ENCODE measurements at regions not wholly inside any gene's neighbourhood (a gene's known extent, or its start where the extent isn't known, plus 50 kb on each side); places are given as distances from the start of the nearest gene placed in this dataset.
A peak's percentile ranks its signal among the peaks of the same experiment; 100 is the strongest.

GRCh38 chr2:156864753-156865152, 392.8 kb upstream of the GALNT5 start:
- no peak for DNase-seq

DNA sequence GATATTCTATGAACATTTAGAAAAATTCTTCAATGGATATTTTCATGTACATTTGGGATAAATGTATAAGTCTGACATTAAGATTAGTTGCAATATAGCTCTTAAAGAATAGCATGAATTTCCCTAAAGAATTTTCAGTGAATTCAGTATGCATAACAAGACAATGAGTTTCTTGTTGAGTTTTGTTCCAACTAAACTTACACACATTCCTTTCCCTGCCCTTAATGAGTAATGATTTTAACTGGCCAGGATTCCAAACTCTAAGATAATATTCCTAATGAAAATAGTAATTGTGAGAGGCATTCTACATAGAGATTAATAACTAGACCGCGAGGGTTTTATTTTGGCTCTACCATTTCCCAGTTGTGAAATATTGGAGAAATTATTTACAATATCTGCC, 390.3 kb upstream of the GALNT5 start:
- no peak for DNase-seq

DNA sequence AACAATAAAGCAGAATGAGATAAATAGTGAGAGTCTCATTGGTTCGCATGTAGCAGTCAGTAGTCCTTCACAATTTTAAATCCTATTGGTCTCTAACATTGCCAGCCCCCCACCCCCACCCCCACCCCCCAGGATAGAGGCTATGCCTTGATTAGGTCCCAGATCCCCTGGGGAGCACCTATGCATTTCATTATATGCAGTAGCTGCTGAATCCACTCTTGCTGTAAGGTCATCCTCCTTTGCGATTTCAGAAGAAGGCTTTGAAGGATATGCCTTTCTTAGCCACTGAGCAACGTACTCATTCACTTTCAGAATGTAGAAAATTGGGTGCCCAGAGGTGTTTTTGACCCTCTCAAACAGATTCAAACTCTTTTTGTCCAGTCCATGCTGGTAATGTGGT, 382.8 kb upstream of the GALNT5 start:
- no peak for DNase-seq

GRCh38 chr2:156883804-156884203, 373.7 kb upstream of the GALNT5 start:
- no peak for DNase-seq

- DNase-seq, result no peak
These were observed 373.3 kb upstream of the GALNT5 start for GRCh38 chr2:156884216-156884615.

- DNase-seq, result no peak
These were observed 366.9 kb upstream of the GALNT5 start for GRCh38 chr2:156890529-156891148.

- DNase-seq, result no peak
These were observed 365.9 kb upstream of the GALNT5 start for GRCh38 chr2:156891609-156892008.

- peak; percentile 77 for DNase-seq
These were observed 364.8 kb upstream of the GALNT5 start for GRCh38 chr2:156892467-156893281.

- no peak for DNase-seq
These were observed 361.2 kb upstream of the GALNT5 start for GRCh38 chr2:156896294-156896693.

DNA sequence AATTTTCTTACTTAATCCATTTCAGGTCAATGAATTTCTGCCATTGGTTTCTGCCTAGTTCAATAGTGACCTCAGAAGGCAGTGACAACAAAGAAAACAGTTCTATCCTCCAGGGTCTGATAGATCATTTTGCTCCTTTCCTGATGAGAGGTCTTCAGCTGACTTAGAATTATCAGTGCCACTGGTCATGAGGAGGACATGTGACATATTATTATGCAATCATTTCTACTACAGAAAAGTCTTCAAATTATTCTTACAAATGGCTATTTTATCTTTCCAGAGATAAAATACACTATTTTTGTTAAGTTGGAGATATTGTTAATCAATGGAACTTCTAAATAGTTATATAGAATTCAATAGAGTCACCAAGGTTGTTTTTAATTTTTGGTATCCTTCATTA, 360.0 kb upstream of the GALNT5 start:
- DNase-seq, result no peak

DNA sequence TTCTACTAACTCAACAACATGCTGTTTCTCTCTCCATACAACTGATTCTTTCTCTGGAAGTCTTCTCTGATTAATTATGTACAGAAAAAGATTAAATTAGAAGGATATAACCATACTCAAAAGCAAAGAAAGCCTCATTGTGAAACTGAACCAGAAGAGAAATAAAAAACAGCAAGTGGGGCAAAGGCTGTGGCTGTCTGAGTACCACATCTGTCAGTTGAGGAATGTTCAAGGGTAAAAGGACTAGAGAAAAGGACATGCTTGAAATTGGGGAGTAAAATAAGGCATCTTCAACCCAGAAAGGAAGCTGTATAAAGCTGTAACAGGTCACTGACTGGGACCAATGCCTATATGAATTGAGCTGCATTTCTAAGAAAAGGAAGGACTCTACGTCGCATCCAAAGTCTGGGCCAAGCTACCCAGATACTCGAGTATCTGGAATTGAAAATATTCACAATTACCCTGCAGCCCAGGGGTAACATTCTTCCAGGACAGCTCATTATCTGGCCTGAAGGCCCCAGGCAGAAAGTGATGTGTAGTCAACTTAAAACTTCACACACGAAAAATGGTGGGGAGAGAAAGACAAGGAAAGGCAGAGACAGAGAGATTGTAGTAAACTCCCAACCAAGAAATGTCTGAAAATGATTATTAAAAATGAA, 356.0 kb upstream of the GALNT5 start:
- no peak for DNase-seq

- DNase-seq, result no peak
These were observed 354.2 kb upstream of the GALNT5 start for GRCh38 chr2:156903335-156903734.

GRCh38 chr2:156907806-156908205, 349.7 kb upstream of the GALNT5 start:
- no peak for DNase-seq

- DNase-seq, result no peak
These were observed 348.7 kb upstream of the GALNT5 start for GRCh38 chr2:156908825-156909224.

GRCh38 chr2:156909983-156910382, 347.5 kb upstream of the GALNT5 start:
- DNase-seq, result no peak

GRCh38 chr2:156915332-156915731, 342.2 kb upstream of the GALNT5 start:
- no peak for DNase-seq

GRCh38 chr2:156918410-156918809, 339.1 kb upstream of the GALNT5 start:
- DNase-seq, result no peak

- DNase-seq, result no peak
These were observed 327.1 kb upstream of the GALNT5 start for GRCh38 chr2:156930423-156930822.

- no peak for DNase-seq
These were observed 323.8 kb upstream of the GALNT5 start for GRCh38 chr2:156933645-156934225.

DNA sequence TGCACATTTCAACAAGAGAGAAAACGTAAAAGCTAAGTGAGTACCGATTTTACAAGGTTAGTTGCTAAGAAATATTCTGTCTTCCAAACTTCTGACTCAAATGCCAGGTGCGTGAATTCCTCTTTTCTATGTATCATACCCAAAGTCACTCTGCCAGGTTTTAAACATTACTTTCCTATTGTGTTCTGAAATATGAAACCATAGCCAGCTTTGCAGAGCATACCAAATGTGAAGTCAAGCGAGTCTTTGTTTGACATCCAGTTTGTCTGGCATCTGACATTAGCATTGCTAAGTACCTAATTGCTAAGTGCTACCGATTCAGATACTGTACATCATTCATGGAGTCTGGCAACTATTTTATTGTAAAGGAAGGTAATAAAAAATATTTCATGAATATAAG, 321.9 kb upstream of the GALNT5 start:
- peak; percentile 67 for DNase-seq

GRCh38 chr2:156937430-156937829, 320.1 kb upstream of the GALNT5 start:
- DNase-seq, result no peak

DNA sequence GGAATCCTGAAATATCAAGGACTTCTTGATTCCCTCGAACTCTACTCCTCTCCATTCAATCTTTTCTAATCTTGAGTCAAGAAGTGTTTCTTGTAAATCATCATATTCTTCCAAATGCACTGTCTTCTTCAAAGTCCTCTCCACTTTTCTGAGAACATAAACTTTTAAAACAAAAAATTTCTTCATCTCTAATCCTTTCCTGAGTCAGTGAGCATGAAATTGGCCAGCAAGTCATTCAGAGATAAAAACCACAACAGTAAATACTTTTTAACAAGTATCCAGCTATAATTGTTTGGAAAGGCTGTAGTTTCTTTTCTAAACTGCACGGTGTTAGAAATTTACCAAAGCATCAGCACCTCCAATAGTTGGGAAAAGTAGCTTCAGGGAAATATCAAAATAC, 312.6 kb upstream of the GALNT5 start:
- DNase-seq, result no peak

DNA sequence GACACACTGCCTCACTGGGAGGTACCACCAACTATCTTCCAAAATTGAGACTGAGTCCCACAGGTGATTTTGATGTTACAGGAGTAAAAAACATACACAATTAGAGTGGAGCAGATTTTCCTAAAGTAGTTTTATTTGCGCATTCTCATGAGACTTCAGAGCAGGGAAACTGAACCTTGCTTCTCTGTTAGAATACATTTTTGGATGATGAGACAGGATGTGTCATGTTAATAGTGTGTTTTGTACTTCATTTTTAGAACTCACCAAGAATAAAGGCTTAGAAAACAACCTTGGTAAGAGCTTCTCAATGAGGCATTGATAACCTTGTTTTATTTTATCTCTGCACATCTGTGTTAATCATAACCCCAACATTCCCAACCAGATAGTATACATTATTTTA, 310.2 kb upstream of the GALNT5 start:
- no peak for DNase-seq

GRCh38 chr2:156955701-156956100, 301.8 kb upstream of the GALNT5 start:
- no peak for DNase-seq
